Testis (tissue), 2 donors: ENCODE measurements at regions not wholly inside any gene's neighbourhood (a gene's known extent, or its start where the extent isn't known, plus 50 kb on each side); places are given as distances from the start of the nearest gene placed in this dataset.

Experiments
- DNase-seq: peaks from one replicate; pipeline ENCODE4 v3.0.0-alpha.2; 2019
- H3K27ac ChIP-seq, 2 donors: fragments of 200-600 bp; sonication (generic); one replicate each; pipeline ENCODE4 v1.5.1; 2019
- H3K27me3 ChIP-seq: fragments of 200-600 bp; sonication (generic); one replicate; pipeline ENCODE4 v1.5.1; 2019
- H3K36me3 ChIP-seq: fragments of 200-600 bp; sonication (generic); one replicate; pipeline ENCODE4 v1.5.1; 2017; ENCODE audit warnings: low read depth; ENCODE audit errors: missing control alignments
- H3K4me1 ChIP-seq: fragments of 200-600 bp; sonication (generic); one replicate; pipeline ENCODE4 v1.5.1; 2019
- H3K4me3 ChIP-seq, 2 donors: fragments of 200-600 bp; sonication (generic); one replicate each; pipeline ENCODE4 v1.5.1; 2017 to 2019
- H3K9me3 ChIP-seq: fragments of 200-600 bp; sonication (generic); one replicate; pipeline ENCODE4 v1.5.1; 2017
- POLR2A ChIP-seq: fragments of 450-650 bp; IDR thresholded peaks from one replicate; pipeline ENCODE4 v1.6.1; 2017; ENCODE audit warnings: antibody characterized with exemption, mild to moderate bottlenecking, moderate library complexity
- WGBS, 2 donors: methylation state at CpG; one replicate each; pipeline ENCODE4 v1.1.5; 2018; 5-methylcytosine and 5-hydroxymethylcytosine counted together
- intact Hi-C: fragments of 100-400 bp; cut with DNase I; formaldehyde crosslinking; loops from one replicate; pipeline ENCODE4 v1.15.1; 2023; ENCODE audit warnings: low total_unique reads
- TF ChIP-seq, protein P1 (sequence below), 3 experiments: fragments of 450-650 bp in 2 of 3; fragments of 200-600 bp in 1 of 3; sonication (generic) in 1 of 3; IDR thresholded peaks; one replicate each; pipeline ENCODE4 v1.5.1; 2016 to 2019; ENCODE audit warnings: antibody characterized with exemption in 3 of 3, mild to moderate bottlenecking in 2 of 3, moderate library complexity in 1 of 3

DNA sequence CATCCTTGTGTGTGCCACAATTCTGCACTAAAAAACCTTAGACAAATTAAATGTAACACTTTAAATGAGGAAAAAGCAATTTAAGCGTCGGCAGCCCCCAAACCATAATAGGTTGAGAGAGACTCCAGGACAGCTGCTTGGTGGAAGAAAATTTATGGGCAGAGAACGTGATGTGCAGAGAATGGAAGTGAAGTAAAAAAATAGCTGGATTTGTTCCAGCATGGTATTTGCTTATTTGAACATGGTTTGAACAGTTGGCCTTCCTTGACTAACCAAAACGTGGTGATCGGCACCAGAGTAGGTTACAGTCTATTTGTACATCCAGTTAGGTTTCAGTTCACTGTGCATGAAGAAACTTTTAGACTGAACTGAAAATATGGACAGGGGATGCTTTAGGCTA is 343.0 kb upstream of the CPEB2 start:
- Histone ChIP-seq H3K4me1 (no peaks in the 10 kb centered on the region), H3K9me3 (no peaks in the 10 kb centered on the region), H3K4me3 (no peak overlapping the region), H3K36me3 (no peaks in the 10 kb centered on the region), H3K27ac (no peak overlapping the region), H3K27me3 (no peaks in the 10 kb centered on the region)
- no peak for DNase-seq
- 67 to 73% methylated on average over 5 of the region's 5 CpGs for WGBS, 2 donors
- intact Hi-C loops: no loop called here
- TF ChIP-seq POLR2A: no peak
- TF ChIP-seq, protein P1, sequence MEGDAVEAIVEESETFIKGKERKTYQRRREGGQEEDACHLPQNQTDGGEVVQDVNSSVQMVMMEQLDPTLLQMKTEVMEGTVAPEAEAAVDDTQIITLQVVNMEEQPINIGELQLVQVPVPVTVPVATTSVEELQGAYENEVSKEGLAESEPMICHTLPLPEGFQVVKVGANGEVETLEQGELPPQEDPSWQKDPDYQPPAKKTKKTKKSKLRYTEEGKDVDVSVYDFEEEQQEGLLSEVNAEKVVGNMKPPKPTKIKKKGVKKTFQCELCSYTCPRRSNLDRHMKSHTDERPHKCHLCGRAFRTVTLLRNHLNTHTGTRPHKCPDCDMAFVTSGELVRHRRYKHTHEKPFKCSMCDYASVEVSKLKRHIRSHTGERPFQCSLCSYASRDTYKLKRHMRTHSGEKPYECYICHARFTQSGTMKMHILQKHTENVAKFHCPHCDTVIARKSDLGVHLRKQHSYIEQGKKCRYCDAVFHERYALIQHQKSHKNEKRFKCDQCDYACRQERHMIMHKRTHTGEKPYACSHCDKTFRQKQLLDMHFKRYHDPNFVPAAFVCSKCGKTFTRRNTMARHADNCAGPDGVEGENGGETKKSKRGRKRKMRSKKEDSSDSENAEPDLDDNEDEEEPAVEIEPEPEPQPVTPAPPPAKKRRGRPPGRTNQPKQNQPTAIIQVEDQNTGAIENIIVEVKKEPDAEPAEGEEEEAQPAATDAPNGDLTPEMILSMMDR (IDR thresholded peaks at IDR 0.05): no peak

DNA sequence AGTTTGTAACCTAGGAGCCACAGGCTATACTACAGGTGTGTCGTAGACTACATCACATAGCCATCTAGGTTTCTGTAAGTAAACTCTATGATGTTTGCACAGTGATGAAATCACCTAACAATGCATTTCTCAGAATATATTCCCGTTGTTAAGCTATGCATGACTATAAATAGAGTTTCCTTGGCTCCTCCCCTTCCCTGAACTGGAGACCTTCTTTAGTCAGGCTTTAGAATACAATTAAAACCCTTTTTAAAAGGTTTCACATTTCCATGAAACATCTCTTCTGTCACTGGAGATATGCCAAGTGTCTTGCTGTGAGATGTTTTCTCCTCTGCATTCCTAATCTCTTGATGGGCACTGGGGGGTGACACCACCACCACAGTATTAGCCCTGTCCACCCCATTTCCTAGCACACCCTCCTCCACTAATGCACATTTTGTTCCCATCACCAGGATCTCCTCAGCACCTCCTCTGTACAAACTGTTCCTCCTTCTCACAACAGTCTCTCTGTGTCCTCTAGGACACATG is 334.6 kb upstream of the CPEB2 start:
- Histone ChIP-seq H3K36me3 (no peaks in the 10 kb centered on the region), H3K27ac (peak overlapping the region in 1 of 2 donors; percentile 4), H3K9me3 (no peaks in the 10 kb centered on the region), H3K27me3 (no peaks in the 10 kb centered on the region), H3K4me1 (peaks cover 11% of the 10 kb centered on the region), H3K4me3 (no peak overlapping the region)
- 50 to 63% methylated on average over 2 of the region's 2 CpGs for WGBS, 2 donors
- DNase-seq: peak; percentile 68
- TF ChIP-seq, protein P1 (IDR thresholded peaks at IDR 0.05): no peak
- TF ChIP-seq POLR2A: no peak
- intact Hi-C loops: no loop called here

DNA sequence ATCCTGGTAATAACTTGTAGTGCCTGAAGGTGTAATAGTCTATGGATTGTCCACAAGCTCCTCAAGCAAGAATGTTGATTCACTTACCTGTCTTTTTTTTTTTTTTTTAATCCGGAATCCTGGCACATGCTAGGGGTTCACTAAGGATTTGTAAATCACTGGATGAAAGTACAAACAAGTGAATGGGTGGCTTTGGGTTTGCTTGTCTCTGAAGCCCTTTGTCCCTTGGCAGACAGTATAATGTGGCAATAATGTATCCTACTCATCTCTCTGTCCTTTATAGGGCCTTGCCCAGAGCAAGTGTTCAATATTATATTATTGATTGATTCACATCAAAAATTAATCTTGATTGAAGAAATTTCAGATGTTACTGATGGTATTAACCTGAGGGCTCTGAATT is 334.0 kb upstream of the CPEB2 start:
- Histone ChIP-seq H3K4me3 (no peak overlapping the region), H3K9me3 (no peaks in the 10 kb centered on the region), H3K36me3 (no peaks in the 10 kb centered on the region), H3K27ac (no peak overlapping the region), H3K27me3 (no peaks in the 10 kb centered on the region), H3K4me1 (peaks cover 11% of the 10 kb centered on the region)
- TF ChIP-seq POLR2A: no peak
- TF ChIP-seq, protein P1 (IDR thresholded peaks at IDR 0.05): no peak
- intact Hi-C loops: no loop called here
- WGBS, 2 donors: 63 to 67% methylated on average over 1 of the region's 1 CpG
- no peak for DNase-seq

DNA sequence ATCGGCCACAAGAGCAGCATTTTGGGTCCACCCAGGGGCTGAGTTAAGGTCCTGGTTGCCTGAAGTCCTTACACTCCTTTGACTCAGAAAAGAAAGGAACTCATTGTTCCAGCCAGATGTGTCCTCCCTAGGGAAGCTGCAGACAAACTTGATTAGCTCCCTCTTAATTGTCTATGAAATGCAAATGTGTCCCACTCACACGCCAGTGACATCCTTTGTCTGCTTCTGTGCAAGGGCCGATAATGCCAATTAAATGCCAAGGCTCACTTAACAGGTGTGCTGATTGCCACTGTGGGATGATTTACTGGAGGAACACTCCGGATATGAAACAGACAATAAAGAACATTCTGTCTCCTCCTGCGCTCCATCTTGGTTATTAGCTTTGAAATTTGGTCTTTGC is 332.9 kb upstream of the CPEB2 start:
- intact Hi-C loops: no loop called here
- H3K4me3 ChIP-seq: no peak overlapping the region
- no peak for DNase-seq
- H3K4me1 ChIP-seq: peaks cover 11% of the 10 kb centered on the region
- no peak overlapping the region for H3K27ac ChIP-seq
- WGBS, 2 donors: 36 to 54% methylated on average over 5 of the region's 5 CpGs
- H3K9me3 ChIP-seq: no peaks in the 10 kb centered on the region
- no peaks in the 10 kb centered on the region for H3K36me3 ChIP-seq
- no peak for TF ChIP-seq POLR2A
- H3K27me3 ChIP-seq: no peaks in the 10 kb centered on the region

DNA sequence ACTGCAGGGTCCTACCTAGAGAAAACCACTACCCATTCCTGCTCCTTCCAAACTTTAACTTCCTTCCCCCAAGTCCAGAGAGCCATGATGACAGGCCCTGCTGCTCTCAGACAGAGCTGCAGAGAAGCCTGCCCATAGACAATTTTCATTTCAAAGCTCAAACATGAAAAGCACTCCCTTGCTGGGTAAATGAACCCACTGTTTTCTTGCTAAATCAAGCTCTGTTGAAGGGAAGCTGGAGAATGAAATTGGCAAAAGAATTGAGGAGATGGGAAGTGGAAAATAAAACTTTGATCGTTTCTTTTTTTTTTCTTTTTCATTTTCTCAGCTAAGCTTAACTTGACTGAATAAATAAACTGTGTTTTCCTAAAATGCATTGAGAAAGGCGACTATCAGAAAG is 331.1 kb upstream of the CPEB2 start:
- peaks cover 11% of the 10 kb centered on the region for H3K4me1 ChIP-seq
- no peaks in the 10 kb centered on the region for H3K36me3 ChIP-seq
- intact Hi-C loops: no loop called here
- TF ChIP-seq POLR2A: no peak
- TF ChIP-seq, protein P1 (IDR thresholded peaks at IDR 0.05): no peak
- WGBS, 2 donors: 65% methylated on average over 2 of the region's 2 CpGs
- H3K27ac ChIP-seq: no peak overlapping the region
- no peak for DNase-seq
- no peaks in the 10 kb centered on the region for H3K9me3 ChIP-seq
- H3K27me3 ChIP-seq: no peaks in the 10 kb centered on the region
- H3K4me3 ChIP-seq: no peak overlapping the region
